ENCODE measurements at regions not wholly inside any gene's neighbourhood (a gene's known extent, or its start where the extent isn't known, plus 50 kb on each side); places are given as distances from the start of the nearest gene placed in this dataset.
"Not testable (repeated sequence)": the region's sequence is repeated elsewhere in the genome, so short reads cannot be mapped to it uniquely, and the experiment has no call there.

- Histone ChIP-seq H3K36me3 (ENCODE audit: insufficient read depth, low read length) (no peaks in the 10 kb centered on the region), H3K9me3 (ENCODE audit: control insufficient read depth in 1 of 2, insufficient read depth in 1 of 2, low read length in 2 of 2) (no peaks in the 10 kb centered on the region), H3K4me3 (ENCODE audit: low read length) (no peak overlapping the region), H3K27ac (ENCODE audit: low read depth in 1 of 2, low read length in 2 of 2) (no peak overlapping the region), H3K27me3 (ENCODE audit: control insufficient read depth in 1 of 2, insufficient read depth in 2 of 2, low read length in 2 of 2) (no peaks in the 10 kb centered on the region), H3K4me1 (ENCODE audit: insufficient read depth, low read length) (no peaks in the 10 kb centered on the region)
- ATAC-seq (ENCODE audit: poor library complexity) (no peak), DNase-seq (no peak)
- no peaks in the 10 kb centered on the region for H3K36me3 Mint-ChIP-seq (ENCODE audit: low read depth)
- POLR2A ChIA-PET = no interaction called here
- CTCF ChIA-PET = no interaction called here
- no peaks in the 10 kb centered on the region for H3K9me3 Mint-ChIP-seq
- no peaks in the 10 kb centered on the region for H3K27me3 Mint-ChIP-seq
- TF ChIP-seq CTCF (IDR thresholded peaks at IDR 0.05) = no peak
- intact Hi-C loops (cut with DNase I, micrococcal nuclease) = no loop called here
- H3K27ac Mint-ChIP-seq = no peak overlapping the region
- no peaks in the 10 kb centered on the region for H3K4me1 Mint-ChIP-seq (ENCODE audit: low read depth)
- no peak overlapping the region for H3K4me3 Mint-ChIP-seq
These were observed 992.8 kb upstream of the FANCL start for GRCh38 chr2:59233920-59234319.

- DNase-seq = no peak
- ATAC-seq (ENCODE audit: poor library complexity) = no peak
- Mint-ChIP-seq H3K4me3 (no peak overlapping the region), H3K9me3 (no peaks in the 10 kb centered on the region), H3K4me1 (ENCODE audit: low read depth) (no peaks in the 10 kb centered on the region), H3K36me3 (ENCODE audit: low read depth) (no peaks in the 10 kb centered on the region), H3K27ac (no peak overlapping the region), H3K27me3 (no peaks in the 10 kb centered on the region)
- H3K9me3 ChIP-seq (ENCODE audit: control insufficient read depth in 1 of 2, insufficient read depth in 1 of 2, low read length in 2 of 2) = no peaks in the 10 kb centered on the region
- no peaks in the 10 kb centered on the region for H3K36me3 ChIP-seq (ENCODE audit: insufficient read depth, low read length)
- H3K27me3 ChIP-seq (ENCODE audit: control insufficient read depth in 1 of 2, insufficient read depth in 2 of 2, low read length in 2 of 2) = no peaks in the 10 kb centered on the region
- H3K4me3 ChIP-seq (ENCODE audit: low read length) = no peak overlapping the region
- intact Hi-C loops (cut with DNase I, micrococcal nuclease) = no loop called here
- no peak for TF ChIP-seq CTCF (IDR thresholded peaks at IDR 0.05)
- H3K27ac ChIP-seq (ENCODE audit: low read depth in 1 of 2, low read length in 2 of 2) = no peak overlapping the region
- CTCF ChIA-PET = no interaction called here
- POLR2A ChIA-PET = no interaction called here
- H3K4me1 ChIP-seq (ENCODE audit: insufficient read depth, low read length) = no peaks in the 10 kb centered on the region
These were observed 992.3 kb upstream of the FANCL start for GRCh38 chr2:59233448-59233847.

GRCh38 chr2:59232394-59233165, 991.5 kb upstream of the FANCL start:
- Histone ChIP-seq H3K4me1 (ENCODE audit: insufficient read depth, low read length) (no peaks in the 10 kb centered on the region), H3K4me3 (ENCODE audit: low read length) (no peak overlapping the region), H3K36me3 (ENCODE audit: insufficient read depth, low read length) (no peaks in the 10 kb centered on the region), H3K27me3 (ENCODE audit: control insufficient read depth in 1 of 2, insufficient read depth in 2 of 2, low read length in 2 of 2) (no peaks in the 10 kb centered on the region), H3K9me3 (ENCODE audit: control insufficient read depth in 1 of 2, insufficient read depth in 1 of 2, low read length in 2 of 2) (no peaks in the 10 kb centered on the region), H3K27ac (ENCODE audit: low read depth in 1 of 2, low read length in 2 of 2) (no peak overlapping the region)
- DNase-seq = no peak
- Mint-ChIP-seq H3K9me3 (no peaks in the 10 kb centered on the region), H3K36me3 (ENCODE audit: low read depth) (no peaks in the 10 kb centered on the region), H3K27me3 (no peaks in the 10 kb centered on the region), H3K4me1 (ENCODE audit: low read depth) (no peaks in the 10 kb centered on the region), H3K27ac (no peak overlapping the region), H3K4me3 (no peak overlapping the region)
- intact Hi-C loops (cut with DNase I, micrococcal nuclease) = no loop called here
- ChIA-PET CTCF (no interaction called here), POLR2A (interaction anchor here (0.7 kb wide), 1 partner anchor 726 kb away, joined by 3 read pairs; no protein-coding TSS in a partner anchor)
- no peak for ATAC-seq (ENCODE audit: poor library complexity)
- TF ChIP-seq CTCF (IDR thresholded peaks at IDR 0.05) = no peak

- H3K36me3 ChIP-seq (ENCODE audit: insufficient read depth, low read length); POLR2A ChIA-PET; H3K4me3 ChIP-seq (ENCODE audit: low read length); H3K27ac Mint-ChIP-seq; intact Hi-C loops (cut with DNase I, micrococcal nuclease); H3K4me1 Mint-ChIP-seq (ENCODE audit: low read depth); H3K27me3 Mint-ChIP-seq; H3K4me1 ChIP-seq (ENCODE audit: insufficient read depth, low read length); H3K9me3 ChIP-seq (ENCODE audit: control insufficient read depth in 1 of 2, insufficient read depth in 1 of 2, low read length in 2 of 2); ATAC-seq (ENCODE audit: poor library complexity); H3K4me3 Mint-ChIP-seq; H3K9me3 Mint-ChIP-seq; H3K27ac ChIP-seq (ENCODE audit: low read depth in 1 of 2, low read length in 2 of 2); CTCF ChIA-PET; H3K27me3 ChIP-seq (ENCODE audit: control insufficient read depth in 1 of 2, insufficient read depth in 2 of 2, low read length in 2 of 2); H3K36me3 Mint-ChIP-seq (ENCODE audit: low read depth); DNase-seq: not testable (repeated sequence)
These were observed 985.2 kb upstream of the FANCL start for GRCh38 chr2:59226362-59226761.

Data from CD4-positive, alpha-beta T cell (primary cell).